SJCRH30 (cell line): ENCODE measurements at regions not wholly inside any gene's neighbourhood (a gene's known extent, or its start where the extent isn't known, plus 50 kb on each side); places are given as distances from the start of the nearest gene placed in this dataset.

ENCODE experiments used
- DNase-seq, 2 experiments: peaks; one replicate each; pipeline ENCODE4 v3.0.0-alpha.2; 2015 to 2020
- H3K27ac ChIP-seq: fragments of 250-450 bp; sonication (Bioruptor Pico); 2 replicates; pipeline ENCODE4 v1.5.1; 2020; ENCODE audit warnings: mild to moderate bottlenecking, moderate library complexity
- H3K27me3 ChIP-seq: fragments of 250-450 bp; sonication (Bioruptor Pico); 2 replicates; pipeline ENCODE4 v1.5.1; 2020; ENCODE audit warnings: mild to moderate bottlenecking, moderate library complexity
- H3K36me3 ChIP-seq: fragments of 250-450 bp; sonication (Bioruptor Pico); 2 replicates; pipeline ENCODE4 v1.5.1; 2020; ENCODE audit warnings: mild to moderate bottlenecking, moderate library complexity
- H3K4me1 ChIP-seq: fragments of 250-450 bp; sonication (Bioruptor Pico); 2 replicates; pipeline ENCODE4 v1.5.1; 2020; ENCODE audit warnings: mild to moderate bottlenecking, moderate library complexity
- H3K4me3 ChIP-seq: fragments of 250-450 bp; sonication (Bioruptor Pico); 2 replicates; pipeline ENCODE4 v1.5.1; 2020; ENCODE audit warnings: mild to moderate bottlenecking, moderate library complexity
- H3K9me3 ChIP-seq: fragments of 250-450 bp; sonication (Bioruptor Pico); replicated peaks from 2 replicates; pipeline ENCODE4 v1.5.1; 2020; ENCODE audit warnings: mild to moderate bottlenecking, moderate library complexity

DNA sequence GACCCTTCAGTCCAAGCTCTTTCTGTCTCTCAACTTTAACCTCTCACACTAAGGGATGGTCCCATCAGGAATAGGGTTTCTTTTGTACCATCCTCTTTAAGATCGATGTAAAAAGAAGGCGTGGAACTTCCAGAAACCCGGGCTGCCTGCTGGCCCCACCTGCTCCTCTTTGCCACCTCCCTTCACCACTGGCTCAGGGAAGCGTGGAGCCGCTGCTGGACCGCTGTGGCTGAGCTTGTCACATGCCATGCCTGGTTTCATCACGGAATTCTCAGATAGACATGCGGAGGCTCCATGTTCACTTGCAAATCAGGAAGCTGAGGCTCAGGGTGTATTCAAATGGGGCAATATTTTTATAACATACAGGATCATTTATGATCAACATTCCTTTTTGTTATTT is 399.7 kb downstream of the BRD1 start:
- Histone ChIP-seq H3K27me3 (peaks cover 48% of the 10 kb centered on the region), H3K4me3 (no peak overlapping the region), H3K27ac (no peak overlapping the region), H3K9me3 (no peaks in the 10 kb centered on the region), H3K36me3 (no peaks in the 10 kb centered on the region), H3K4me1 (no peaks in the 10 kb centered on the region)
- no peak for DNase-seq

DNA sequence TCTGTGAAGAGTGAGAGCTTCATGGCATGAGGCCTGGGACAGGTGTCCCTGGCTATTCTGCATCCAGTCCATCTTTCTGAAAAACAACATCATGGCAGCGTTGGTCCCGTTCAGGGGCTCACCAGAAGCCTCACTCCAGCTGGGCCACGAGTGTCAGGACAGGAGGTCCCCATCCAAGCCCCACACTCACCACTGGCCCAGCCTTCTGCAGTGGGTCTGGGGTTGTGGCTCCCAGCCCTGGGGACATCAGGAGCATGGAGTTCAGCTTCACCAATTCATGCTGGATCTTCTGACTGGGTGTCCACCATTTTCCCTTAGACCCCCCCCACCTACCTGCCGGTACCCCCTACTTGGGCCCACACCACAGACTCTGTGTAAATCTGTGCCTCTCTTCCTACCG is 400.3 kb downstream of the BRD1 start:
- no peaks in the 10 kb centered on the region for H3K36me3 ChIP-seq
- no peaks in the 10 kb centered on the region for H3K9me3 ChIP-seq
- H3K27ac ChIP-seq: no peak overlapping the region
- H3K4me3 ChIP-seq: no peak overlapping the region
- DNase-seq: no peak
- H3K27me3 ChIP-seq: peaks cover 44% of the 10 kb centered on the region
- no peaks in the 10 kb centered on the region for H3K4me1 ChIP-seq

DNA sequence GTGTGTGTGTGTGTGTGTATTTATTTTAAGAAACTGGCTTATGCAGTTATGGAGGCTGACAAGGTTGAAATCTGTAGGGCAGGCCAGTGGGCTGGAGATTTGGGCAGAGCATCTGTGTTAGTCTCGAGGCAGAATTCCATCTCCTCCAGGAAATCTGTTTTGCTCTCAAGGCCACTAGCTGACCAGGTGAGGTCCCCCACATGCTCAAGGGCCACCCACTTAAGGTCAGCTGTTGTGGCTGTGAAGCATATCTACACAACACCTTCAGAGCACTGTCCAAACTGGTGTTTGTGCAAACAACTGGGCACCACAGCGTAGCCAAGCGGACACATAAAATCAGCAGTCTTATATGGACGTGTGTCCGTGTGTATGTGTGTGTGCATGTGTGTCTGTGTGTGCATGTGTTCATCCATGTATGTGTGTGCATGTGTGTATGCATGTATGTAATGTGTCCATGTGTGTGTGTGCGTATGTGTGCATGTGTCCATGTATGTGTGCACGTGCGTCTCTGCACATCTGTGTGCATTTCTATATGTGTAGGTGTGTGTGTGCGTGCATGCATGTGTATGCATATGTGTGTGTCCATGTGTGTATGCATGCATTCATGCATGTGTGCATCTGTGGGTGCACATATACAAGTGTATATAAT is 400.9 kb downstream of the BRD1 start:
- H3K4me3 ChIP-seq: no peak overlapping the region
- H3K9me3 ChIP-seq: no peaks in the 10 kb centered on the region
- no peaks in the 10 kb centered on the region for H3K36me3 ChIP-seq
- H3K4me1 ChIP-seq: no peaks in the 10 kb centered on the region
- H3K27me3 ChIP-seq: peaks cover 40% of the 10 kb centered on the region
- no peak for DNase-seq
- no peak overlapping the region for H3K27ac ChIP-seq

DNA sequence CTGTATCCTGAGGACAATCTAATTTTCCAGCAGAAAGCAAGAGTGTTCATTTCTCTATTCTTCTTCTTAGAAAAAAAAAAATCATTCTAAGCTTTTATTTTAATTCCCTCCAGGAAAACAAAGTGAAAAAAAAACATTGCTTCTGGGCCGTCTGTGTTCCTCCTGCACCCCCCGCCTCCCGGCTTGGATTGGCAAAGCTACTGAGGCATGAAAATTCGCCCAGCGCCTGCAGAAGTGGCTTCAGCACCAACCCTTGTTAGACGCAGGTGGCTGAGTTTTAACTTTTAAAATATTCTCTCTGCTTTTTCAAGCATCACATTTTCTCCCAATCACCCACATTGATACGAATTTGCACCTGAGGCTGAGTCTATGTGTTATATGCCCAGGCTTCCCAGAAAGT is 401.6 kb downstream of the BRD1 start:
- Histone ChIP-seq H3K4me3 (no peak overlapping the region), H3K27ac (no peak overlapping the region), H3K9me3 (no peaks in the 10 kb centered on the region), H3K36me3 (no peaks in the 10 kb centered on the region), H3K27me3 (peaks cover 37% of the 10 kb centered on the region), H3K4me1 (no peaks in the 10 kb centered on the region)
- DNase-seq: no peak

DNA sequence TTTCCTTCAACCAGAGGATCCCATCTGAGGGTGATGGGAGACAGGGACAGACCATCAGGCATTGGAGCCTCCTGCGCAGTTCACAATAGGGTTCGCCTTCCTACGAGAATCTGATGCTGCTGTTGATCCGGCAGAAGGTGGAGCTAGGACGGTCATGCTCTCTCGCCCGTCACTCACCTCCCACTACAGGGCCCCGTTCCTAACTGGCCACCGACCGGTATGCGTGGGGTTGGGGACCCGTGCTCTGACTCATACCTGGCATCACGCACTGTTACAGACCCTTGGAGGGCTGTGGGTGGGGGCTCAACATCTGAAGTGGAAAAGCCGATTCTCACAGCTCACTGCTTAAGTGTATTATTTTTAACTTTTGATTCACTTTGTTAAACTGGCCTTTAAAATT is 402.3 kb downstream of the BRD1 start:
- H3K27ac ChIP-seq: no peak overlapping the region
- no peaks in the 10 kb centered on the region for H3K36me3 ChIP-seq
- H3K4me3 ChIP-seq: no peak overlapping the region
- peaks cover 32% of the 10 kb centered on the region for H3K27me3 ChIP-seq
- no peaks in the 10 kb centered on the region for H3K4me1 ChIP-seq
- no peak for DNase-seq
- no peaks in the 10 kb centered on the region for H3K9me3 ChIP-seq

DNA sequence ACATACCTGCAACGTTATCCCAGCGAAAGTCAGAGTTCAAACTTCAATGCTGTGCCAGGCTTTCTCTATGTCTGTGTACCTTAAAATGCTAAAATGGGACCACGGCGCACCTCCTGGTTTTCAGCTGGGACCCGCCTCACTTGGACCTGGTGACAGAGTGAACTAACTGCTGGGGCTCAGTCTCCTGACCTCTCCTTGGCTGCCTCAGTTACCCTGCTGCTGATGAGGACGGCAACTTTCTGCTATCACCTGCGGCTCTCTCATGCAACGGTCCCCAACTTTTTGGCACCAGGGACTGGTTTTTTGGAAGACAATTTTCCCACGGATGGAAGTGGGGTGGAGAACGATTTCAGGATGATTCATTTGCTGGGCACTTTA is 402.8 kb downstream of the BRD1 start:
- Histone ChIP-seq H3K9me3 (no peaks in the 10 kb centered on the region), H3K4me1 (no peaks in the 10 kb centered on the region), H3K27me3 (peaks cover 32% of the 10 kb centered on the region), H3K4me3 (no peak overlapping the region), H3K27ac (no peak overlapping the region), H3K36me3 (no peaks in the 10 kb centered on the region)
- DNase-seq: no peak

DNA sequence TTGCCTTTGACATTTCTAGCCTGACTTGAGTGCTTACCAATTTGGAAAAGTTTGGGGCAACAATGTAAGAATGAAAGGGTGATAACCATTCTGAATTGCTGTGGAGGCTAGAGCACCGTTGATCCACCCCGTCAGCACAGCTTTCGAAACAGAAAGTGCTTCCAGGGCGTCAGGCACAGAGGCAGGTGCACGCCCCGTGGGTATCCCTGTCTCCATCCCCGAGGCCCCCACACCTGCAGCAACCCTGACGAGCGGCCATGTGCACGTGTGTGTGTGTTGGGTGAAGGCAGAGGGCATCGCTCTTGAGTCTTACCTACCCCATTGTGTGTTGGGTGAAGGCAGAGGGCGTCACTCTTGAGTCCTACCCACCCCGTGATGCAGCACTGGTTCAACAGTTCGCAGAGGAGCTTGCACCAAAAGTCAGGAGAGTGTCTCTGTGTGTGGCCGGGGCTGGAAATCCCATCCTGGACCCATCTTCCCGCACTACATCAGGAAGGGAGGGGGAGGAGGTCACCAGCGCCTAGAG is 404.5 kb downstream of the BRD1 start:
- peaks cover 29% of the 10 kb centered on the region for H3K27me3 ChIP-seq
- no peak overlapping the region for H3K4me3 ChIP-seq
- no peak for DNase-seq
- H3K27ac ChIP-seq: no peak overlapping the region
- H3K4me1 ChIP-seq: no peaks in the 10 kb centered on the region
- H3K9me3 ChIP-seq: no peaks in the 10 kb centered on the region
- no peaks in the 10 kb centered on the region for H3K36me3 ChIP-seq

DNA sequence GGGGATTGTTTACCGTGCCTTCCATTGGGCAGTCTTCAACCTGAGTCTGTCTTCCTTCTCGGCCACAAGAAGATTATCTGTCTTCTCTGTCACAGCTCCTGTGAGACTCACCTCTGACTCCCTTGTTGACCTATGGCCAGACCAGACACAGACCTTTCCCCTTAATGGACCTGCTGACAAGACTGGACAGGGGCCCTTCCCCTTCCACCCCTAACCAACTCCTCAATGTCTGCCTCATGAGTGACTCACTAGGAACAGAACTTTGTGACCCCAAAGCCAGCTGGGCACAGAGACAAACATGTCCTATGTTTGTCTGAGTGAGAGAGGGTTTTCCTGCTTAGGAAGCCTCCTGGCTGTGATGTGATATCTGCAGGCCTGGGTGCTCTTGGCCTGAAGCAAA is 405.0 kb downstream of the BRD1 start:
- Histone ChIP-seq H3K4me1 (no peaks in the 10 kb centered on the region), H3K36me3 (no peaks in the 10 kb centered on the region), H3K27me3 (peaks cover 32% of the 10 kb centered on the region), H3K4me3 (no peak overlapping the region), H3K27ac (no peak overlapping the region), H3K9me3 (no peaks in the 10 kb centered on the region)
- DNase-seq: no peak

DNA sequence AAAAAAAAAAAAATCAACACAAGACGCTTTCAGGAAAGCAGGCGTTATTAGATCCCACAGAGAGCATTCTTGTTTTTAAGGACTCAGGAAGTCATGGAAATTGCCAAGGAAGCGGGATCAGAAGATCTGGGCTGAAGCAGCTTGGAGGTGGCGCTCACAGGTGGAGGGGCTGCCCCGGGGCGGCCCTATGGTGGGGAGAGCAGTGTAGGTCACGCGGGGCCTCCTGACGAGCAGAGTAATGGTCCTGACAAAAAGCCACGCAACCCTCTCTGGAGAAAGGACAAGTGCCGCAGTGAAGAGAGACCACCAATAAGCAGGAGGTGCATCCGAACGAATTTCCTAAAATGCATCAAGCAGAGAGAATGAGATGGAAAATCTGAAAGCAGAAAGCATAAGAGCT is 407.0 kb downstream of the BRD1 start:
- Histone ChIP-seq H3K4me1 (no peaks in the 10 kb centered on the region), H3K36me3 (no peaks in the 10 kb centered on the region), H3K4me3 (no peak overlapping the region), H3K9me3 (no peaks in the 10 kb centered on the region), H3K27me3 (peaks cover 48% of the 10 kb centered on the region), H3K27ac (no peak overlapping the region)
- DNase-seq: no peak

DNA sequence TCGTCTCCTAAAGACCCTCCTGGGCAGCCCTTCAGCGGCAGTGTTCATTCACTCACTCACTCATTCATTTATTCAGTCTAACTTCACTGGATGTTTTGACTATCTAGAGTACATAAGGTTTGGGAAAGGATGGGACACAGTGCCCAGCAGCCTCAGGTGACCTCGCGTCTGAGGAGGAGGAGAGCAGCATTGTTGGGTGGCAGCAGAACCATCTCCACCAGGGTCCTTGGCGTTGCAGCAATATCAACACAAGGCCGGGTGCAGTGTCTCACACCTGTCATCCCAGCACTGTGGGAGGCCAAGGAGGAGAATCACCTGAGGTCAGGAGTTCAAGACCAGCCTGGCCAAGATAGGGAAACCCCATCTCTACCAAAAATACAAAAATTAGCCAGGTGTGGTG is 408.0 kb downstream of the BRD1 start:
- Histone ChIP-seq H3K9me3 (no peaks in the 10 kb centered on the region), H3K4me3 (no peak overlapping the region), H3K36me3 (no peaks in the 10 kb centered on the region), H3K27me3 (peaks cover 48% of the 10 kb centered on the region), H3K27ac (no peak overlapping the region), H3K4me1 (no peaks in the 10 kb centered on the region)
- DNase-seq: no peak

DNA sequence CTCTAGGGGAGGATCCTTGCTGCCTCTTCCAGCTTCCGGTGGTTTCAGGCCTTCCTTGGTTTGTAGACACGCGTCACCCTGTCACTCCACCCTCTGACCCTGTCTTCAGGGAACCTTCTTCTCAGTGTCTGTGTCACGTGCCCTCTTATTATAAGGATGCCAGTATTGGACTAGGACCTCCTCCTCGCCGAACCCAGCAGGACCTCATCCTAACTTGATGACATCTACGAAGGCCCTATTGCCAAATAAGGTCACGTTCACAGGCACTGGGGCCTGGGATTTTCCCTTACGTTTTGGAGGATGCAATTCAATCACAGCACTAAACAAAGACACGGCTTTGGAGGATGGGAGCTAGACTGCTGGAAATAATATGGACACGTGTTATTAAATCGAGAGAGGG is 408.7 kb downstream of the BRD1 start:
- DNase-seq: no peak
- H3K27ac ChIP-seq: no peak overlapping the region
- H3K9me3 ChIP-seq: no peaks in the 10 kb centered on the region
- H3K27me3 ChIP-seq: peaks cover 48% of the 10 kb centered on the region
- no peaks in the 10 kb centered on the region for H3K36me3 ChIP-seq
- no peaks in the 10 kb centered on the region for H3K4me1 ChIP-seq
- H3K4me3 ChIP-seq: no peak overlapping the region

DNA sequence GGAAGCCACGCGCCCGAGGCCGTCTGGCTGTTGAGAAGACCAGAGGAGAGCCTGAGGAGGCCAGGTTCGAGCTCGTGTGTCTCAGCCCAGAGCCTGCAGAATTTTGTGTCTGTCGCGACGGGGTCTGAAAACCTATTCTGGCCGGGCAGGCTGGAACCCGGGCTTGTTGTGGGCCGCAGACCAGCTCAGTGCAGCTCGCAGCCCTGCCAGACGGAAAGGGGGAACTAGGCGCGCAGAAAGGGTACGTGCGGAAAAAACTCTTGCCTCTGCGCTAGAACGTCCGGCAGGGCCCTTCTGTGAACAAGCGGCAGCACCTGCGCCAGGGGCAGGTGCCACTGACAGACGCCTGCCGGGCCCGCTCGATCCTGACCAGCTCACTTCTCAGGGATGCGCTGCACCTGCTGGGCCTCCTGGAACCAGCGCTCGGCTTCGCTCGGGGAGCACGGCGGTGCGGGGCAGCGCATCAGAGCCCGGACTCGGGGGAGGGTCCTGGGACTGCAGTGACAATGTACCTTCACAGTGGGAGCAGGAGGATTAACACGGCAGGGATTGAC is 409.3 kb downstream of the BRD1 start:
- DNase-seq: no peak
- H3K4me3 ChIP-seq: no peak overlapping the region
- H3K27me3 ChIP-seq: peaks cover 48% of the 10 kb centered on the region
- no peak overlapping the region for H3K27ac ChIP-seq
- H3K36me3 ChIP-seq: no peaks in the 10 kb centered on the region
- H3K4me1 ChIP-seq: no peaks in the 10 kb centered on the region
- no peaks in the 10 kb centered on the region for H3K9me3 ChIP-seq

DNA sequence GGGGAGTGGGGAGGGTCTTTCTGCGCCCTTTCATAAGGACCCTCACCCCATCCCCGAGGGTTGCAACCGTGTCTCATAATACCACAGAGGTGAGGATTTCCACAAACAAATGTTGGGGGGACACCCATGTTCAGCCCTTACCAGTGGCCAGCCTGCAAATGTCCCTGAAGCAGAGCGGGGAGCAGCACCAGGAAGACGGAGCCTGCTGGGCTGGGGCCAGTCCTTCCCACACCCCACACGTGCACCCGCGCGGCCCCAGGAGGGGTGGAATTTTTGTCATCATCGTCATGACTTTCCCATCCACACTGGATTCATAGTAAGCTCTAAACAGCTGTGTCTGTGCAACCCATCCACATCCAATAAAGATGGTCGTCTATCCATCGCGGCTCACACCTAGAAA is 409.8 kb downstream of the BRD1 start:
- H3K4me1 ChIP-seq: no peaks in the 10 kb centered on the region
- no peak overlapping the region for H3K27ac ChIP-seq
- peaks cover 49% of the 10 kb centered on the region for H3K27me3 ChIP-seq
- no peaks in the 10 kb centered on the region for H3K9me3 ChIP-seq
- DNase-seq: no peak
- no peaks in the 10 kb centered on the region for H3K36me3 ChIP-seq
- H3K4me3 ChIP-seq: no peak overlapping the region

DNA sequence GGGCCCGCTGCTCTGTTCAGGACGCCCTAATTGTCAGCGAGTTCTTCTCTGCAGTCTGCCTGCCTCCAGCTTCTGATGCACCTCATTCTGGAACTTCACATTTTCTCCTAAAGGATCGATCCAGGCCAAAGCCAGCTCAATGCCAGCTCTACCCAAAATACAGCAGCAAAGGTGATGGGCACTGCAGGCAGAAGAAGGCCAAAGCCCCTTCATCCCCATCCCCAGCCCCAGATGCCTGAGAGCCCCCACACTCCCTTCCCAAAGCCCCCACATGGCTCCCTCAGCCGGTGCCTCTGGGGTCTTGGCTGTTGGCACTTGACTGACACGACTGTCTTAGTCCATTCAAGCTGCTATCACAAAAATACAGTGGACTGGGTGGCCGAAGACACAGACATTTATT is 410.3 kb downstream of the BRD1 start:
- no peak overlapping the region for H3K27ac ChIP-seq
- peaks cover 52% of the 10 kb centered on the region for H3K27me3 ChIP-seq
- H3K4me3 ChIP-seq: no peak overlapping the region
- no peaks in the 10 kb centered on the region for H3K9me3 ChIP-seq
- no peaks in the 10 kb centered on the region for H3K36me3 ChIP-seq
- H3K4me1 ChIP-seq: no peaks in the 10 kb centered on the region
- no peak for DNase-seq

DNA sequence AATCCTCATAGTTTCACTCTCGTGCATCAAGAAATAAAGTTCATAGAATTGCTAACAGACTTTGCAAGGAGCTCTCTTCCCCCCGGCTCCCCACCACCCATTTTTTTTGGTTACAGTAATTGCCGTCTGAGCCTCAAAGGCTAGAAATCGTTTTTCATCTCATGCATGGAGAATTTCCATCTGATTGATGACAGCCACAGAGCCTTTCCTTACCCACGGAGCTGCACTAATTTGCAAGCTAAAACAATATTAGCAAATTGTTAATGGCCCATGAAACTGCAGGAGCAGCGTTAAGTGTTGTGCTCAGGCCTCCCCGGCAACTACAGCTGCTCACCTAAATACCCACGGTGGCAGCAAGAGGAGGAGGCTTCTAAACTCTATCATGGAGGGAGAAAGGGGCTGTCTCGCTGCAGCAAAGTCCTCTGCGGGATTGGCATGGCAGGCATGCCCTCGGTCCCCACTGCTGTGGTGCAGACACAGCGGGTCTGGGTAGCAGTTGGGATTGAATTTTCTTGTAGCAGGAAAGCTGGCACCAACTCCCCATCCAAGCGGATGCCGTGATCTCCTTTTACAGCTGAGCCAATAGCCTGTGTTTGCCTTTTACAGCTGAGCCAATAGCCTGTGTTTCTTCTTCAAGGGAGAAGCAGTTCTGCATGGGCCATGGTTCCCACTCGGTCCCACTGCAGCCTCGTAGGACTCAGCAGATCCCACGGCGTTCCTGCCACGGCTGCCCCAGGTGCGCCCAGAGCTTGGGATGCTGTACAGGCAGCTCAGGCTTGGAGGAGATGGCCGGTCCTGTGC is 412.3 kb downstream of the BRD1 start:
- H3K4me3 ChIP-seq: no peak overlapping the region
- DNase-seq: no peak
- H3K27ac ChIP-seq: no peak overlapping the region
- H3K36me3 ChIP-seq: no peaks in the 10 kb centered on the region
- no peaks in the 10 kb centered on the region for H3K4me1 ChIP-seq
- H3K9me3 ChIP-seq: no peaks in the 10 kb centered on the region
- peaks cover 55% of the 10 kb centered on the region for H3K27me3 ChIP-seq
